Right cardiac atrium (tissue), 5 donors: ENCODE measurements at regions not wholly inside any gene's neighbourhood (a gene's known extent, or its start where the extent isn't known, plus 50 kb on each side); places are given as distances from the start of the nearest gene placed in this dataset.
"Not testable (repeated sequence)": the region's sequence is repeated elsewhere in the genome, so short reads cannot be mapped to it uniquely, and the experiment has no call there.

Experiments
- ATAC-seq, 2 donors: fragments of 200-7000 bp; cut with Tn5 transposase; one replicate each; pipeline versions ENCODE4 v1.8.0 to v1.9.1; 2020; ENCODE audit warnings: moderate library complexity in 2 of 2, mild to moderate bottlenecking in 1 of 2
- DNase-seq, 3 donors: peaks; one replicate each; pipeline ENCODE4 v3.0.0-alpha.2; 2020
- H3K27ac ChIP-seq: one replicate; pipeline ENCODE4 v1.5.1; 2013; ENCODE audit warnings: mild to moderate bottlenecking, low read length, control low read depth, moderate library complexity
- H3K27me3 ChIP-seq: one replicate; pipeline ENCODE4 v1.6.1; 2013; ENCODE audit not compliant: control insufficient read depth, insufficient read depth
- H3K4me1 ChIP-seq: one replicate; pipeline ENCODE4 v1.6.1; 2013; ENCODE audit warnings: low read length; ENCODE audit not compliant: control insufficient read depth, insufficient read depth
- H3K4me3 ChIP-seq: one replicate; pipeline ENCODE4 v1.5.1; 2013; ENCODE audit warnings: low read length, control low read depth
- H3K9me3 ChIP-seq: one replicate; pipeline ENCODE4 v1.6.1; 2013; ENCODE audit warnings: low read length; ENCODE audit not compliant: control insufficient read depth
- WGBS: extraction: QIAGEN DNeasy Blood & Tissue Kit; methylation state at CpG from one replicate; pipeline ENCODE4 v1.1.7; 2013; 5-methylcytosine and 5-hydroxymethylcytosine counted together
- intact Hi-C, 4 donors: fragments of 100-400 bp; cut with DNase I; formaldehyde crosslinking; loops; one replicate each; pipeline versions ENCODE4 v1.11.0 to v1.14.0; 2022 to 2023
- donor health status: healthy with polysubstance abuse.
- donor health status: DM: no; HTN: yes; CAD: no.
- donor health status: DM: no; HTN: no; CAD: no.
- donor health status: DM: no; HTN: yes; CAD: no; lungs with severe emphysema.
- donor health status: DM: yes; HTN: yes; CAD: no.

DNA sequence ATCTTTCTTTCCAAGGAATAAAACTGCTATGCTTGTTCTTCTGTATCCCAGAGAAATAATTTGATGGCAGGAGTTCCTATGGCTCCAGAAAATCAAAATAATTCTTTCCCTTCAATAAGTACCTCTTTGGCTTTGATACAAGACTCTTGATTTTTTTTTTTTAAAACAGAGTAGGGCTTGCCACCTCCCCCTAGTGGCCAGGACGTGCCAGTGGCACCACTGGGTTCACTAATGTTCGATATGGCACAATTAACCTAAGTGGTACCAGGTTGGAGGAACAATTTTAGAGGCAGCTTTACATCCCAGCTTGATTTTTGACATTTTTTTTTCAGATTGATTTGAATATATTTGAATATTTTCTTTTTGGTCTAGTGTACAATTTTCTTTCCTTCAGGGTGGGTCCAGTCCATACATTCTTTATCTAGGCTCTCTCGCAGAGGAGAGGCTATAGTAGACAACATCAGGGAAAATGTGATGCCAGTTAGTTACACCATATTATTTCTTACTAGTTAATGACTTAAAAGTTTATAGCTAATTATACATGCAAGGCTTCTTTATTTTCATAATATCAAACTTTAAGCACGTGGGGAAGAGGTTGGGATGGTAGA lies 330.9 kb downstream of the S1PR1 start:
- Histone ChIP-seq H3K27ac (no peak overlapping the region), H3K27me3 (no peaks in the 10 kb centered on the region), H3K4me3 (no peak overlapping the region), H3K9me3 (no peaks in the 10 kb centered on the region), H3K4me1 (no peaks in the 10 kb centered on the region)
- ATAC-seq (peak in 1 of 2 donors; percentile 49), DNase-seq (peak; percentile 33 to 70 (median 43))
- intact Hi-C loops, result no loop called here
- 54% methylated on average over 4 of the region's 4 CpGs for WGBS

DNA sequence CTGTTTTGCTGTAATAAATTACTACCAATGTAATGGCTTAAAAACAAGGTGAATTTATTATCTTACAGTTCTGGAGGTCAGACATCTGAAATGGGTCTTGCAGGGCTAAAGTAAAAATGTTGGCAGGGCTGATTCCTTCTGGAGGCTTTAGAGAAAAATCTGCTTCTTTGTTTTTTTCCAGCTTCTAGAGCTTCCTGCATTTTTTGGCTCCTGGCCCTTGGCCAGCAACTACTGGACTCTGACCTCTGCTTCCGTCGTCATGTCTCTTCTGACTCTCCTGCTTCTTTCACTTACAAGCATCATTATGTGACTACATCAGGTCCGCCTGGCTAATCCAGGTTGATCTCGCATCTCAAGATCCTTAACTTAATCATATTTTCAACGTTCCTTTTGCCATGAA lies 350.9 kb downstream of the S1PR1 start:
- WGBS, result 40% methylated on average over 5 of the region's 5 CpGs
- intact Hi-C loops, result no loop called here
- Histone ChIP-seq H3K27me3 (no peaks in the 10 kb centered on the region), H3K9me3 (no peaks in the 10 kb centered on the region), H3K4me1 (no peaks in the 10 kb centered on the region), H3K27ac (no peak overlapping the region), H3K4me3 (no peak overlapping the region)
- peak; percentile 81 to 82 for ATAC-seq
- DNase-seq, result peak; percentile 67 to 86 (median 78)

DNA sequence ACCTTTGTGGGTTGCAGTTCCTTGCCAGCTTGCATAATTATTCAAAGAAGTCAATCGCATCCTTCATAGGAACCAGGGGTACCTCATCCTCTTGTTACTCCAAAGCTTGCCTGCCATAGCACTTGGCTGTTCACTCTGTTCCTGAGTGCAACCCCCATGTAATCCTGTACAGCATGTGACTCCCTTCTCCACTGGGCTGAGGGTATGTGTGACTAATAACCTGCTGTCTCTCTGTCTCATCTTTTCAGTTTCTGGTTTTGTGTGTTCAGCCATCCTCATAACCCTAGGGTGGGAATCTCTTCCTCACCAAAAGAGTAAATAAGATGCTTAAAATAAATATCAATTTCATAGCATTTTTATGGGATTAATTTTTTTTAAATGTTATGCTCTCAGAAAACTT lies 351.9 kb downstream of the S1PR1 start:
- Histone ChIP-seq H3K27me3 (no peaks in the 10 kb centered on the region), H3K27ac (no peak overlapping the region), H3K4me1 (no peaks in the 10 kb centered on the region), H3K4me3 (no peak overlapping the region), H3K9me3 (no peaks in the 10 kb centered on the region)
- DNase-seq (no peak), ATAC-seq (no peak)
- intact Hi-C loops, result no loop called here
- WGBS, result 94% methylated on average over 1 of the region's 1 CpG

- Histone ChIP-seq H3K4me3 (no peak overlapping the region), H3K27me3 (no peaks in the 10 kb centered on the region), H3K4me1 (no peaks in the 10 kb centered on the region), H3K9me3 (no peaks in the 10 kb centered on the region), H3K27ac (no peak overlapping the region)
- DNase-seq, result no peak
- no peak for ATAC-seq
- 79% methylated on average over 1 of the region's 1 CpG for WGBS
- intact Hi-C loops, result no loop called here
Observed at GRCh38 chr1:101592845-101593244, 356.0 kb downstream of the S1PR1 start.

DNA sequence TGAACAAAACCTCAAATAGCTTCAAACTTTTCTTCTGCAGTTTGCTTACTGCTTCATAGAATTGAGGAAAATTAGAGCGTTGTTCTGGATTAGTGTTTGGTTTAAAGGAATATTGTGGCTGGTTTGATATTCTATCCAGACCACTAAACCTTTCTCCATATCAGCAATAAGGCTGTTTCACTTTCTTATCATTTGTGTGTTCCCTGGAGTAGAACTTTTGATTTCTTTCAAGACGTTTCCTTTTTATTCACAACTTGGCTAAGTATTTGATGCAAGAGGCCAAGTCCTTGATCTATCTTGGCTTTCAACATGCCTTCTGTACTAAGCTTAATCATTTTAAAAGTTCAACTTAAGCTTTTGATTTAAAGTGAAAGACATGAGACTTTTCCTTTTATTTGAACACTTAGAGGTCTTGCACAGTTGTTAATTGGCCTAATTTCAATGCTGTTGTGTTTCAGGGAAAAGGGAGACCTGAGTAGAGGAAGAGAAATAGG lies 359.1 kb downstream of the S1PR1 start:
- DNase-seq, result no peak
- H3K4me3 ChIP-seq, result no peak overlapping the region
- H3K27ac ChIP-seq, result no peak overlapping the region
- no peaks in the 10 kb centered on the region for H3K4me1 ChIP-seq
- H3K27me3 ChIP-seq, result no peaks in the 10 kb centered on the region
- intact Hi-C loops, result no loop called here
- no peaks in the 10 kb centered on the region for H3K9me3 ChIP-seq
- 24% methylated on average over 2 of the region's 2 CpGs for WGBS
- ATAC-seq, result peak; percentile 26 to 64

GRCh38 chr1:101600615-101601014 lies 363.8 kb downstream of the S1PR1 start:
- 86% methylated on average over 5 of the region's 5 CpGs for WGBS
- H3K4me1 ChIP-seq, H3K4me3 ChIP-seq, H3K27ac ChIP-seq, intact Hi-C loops, DNase-seq, H3K9me3 ChIP-seq, ATAC-seq, H3K27me3 ChIP-seq: not testable (repeated sequence)

- H3K4me3 ChIP-seq, result no peak overlapping the region
- DNase-seq, result no peak
- H3K4me1 ChIP-seq, result no peaks in the 10 kb centered on the region
- intact Hi-C loops, result no loop called here
- WGBS, result 42% methylated on average over 1 of the region's 1 CpG
- no peak for ATAC-seq
- H3K9me3 ChIP-seq, result no peaks in the 10 kb centered on the region
- H3K27ac ChIP-seq, result no peak overlapping the region
- H3K27me3 ChIP-seq, result no peaks in the 10 kb centered on the region
Observed at GRCh38 chr1:101603726-101604125, 366.9 kb downstream of the S1PR1 start.

GRCh38 chr1:101605878-101606277 lies 369.1 kb downstream of the S1PR1 start:
- ATAC-seq, result no peak
- Histone ChIP-seq H3K4me1 (no peaks in the 10 kb centered on the region), H3K9me3 (no peaks in the 10 kb centered on the region), H3K27ac (no peak overlapping the region), H3K4me3 (no peak overlapping the region), H3K27me3 (no peaks in the 10 kb centered on the region)
- DNase-seq, result no peak
- WGBS, result 67% methylated on average over 2 of the region's 2 CpGs
- intact Hi-C loops, result no loop called here

GRCh38 chr1:101613546-101613945 lies 376.7 kb downstream of the S1PR1 start:
- DNase-seq (no peak), ATAC-seq (no peak)
- no peaks in the 10 kb centered on the region for H3K9me3 ChIP-seq
- intact Hi-C loops, result no loop called here
- H3K4me3 ChIP-seq, result no peak overlapping the region
- no peak overlapping the region for H3K27ac ChIP-seq
- no peaks in the 10 kb centered on the region for H3K27me3 ChIP-seq
- H3K4me1 ChIP-seq, result no peaks in the 10 kb centered on the region

GRCh38 chr1:101618900-101619299 lies 377.8 kb downstream of the OLFM3 start:
- H3K27me3 ChIP-seq, result no peaks in the 10 kb centered on the region
- 92% methylated on average over 5 of the region's 5 CpGs for WGBS
- H3K9me3 ChIP-seq, result no peaks in the 10 kb centered on the region
- H3K4me3 ChIP-seq, result no peak overlapping the region
- DNase-seq (no peak), ATAC-seq (no peak)
- H3K27ac ChIP-seq, result no peak overlapping the region
- no peaks in the 10 kb centered on the region for H3K4me1 ChIP-seq
- intact Hi-C loops, result no loop called here

GRCh38 chr1:101632548-101633272 lies 364.0 kb downstream of the OLFM3 start:
- intact Hi-C loops, result no loop called here
- Histone ChIP-seq H3K27ac (no peak overlapping the region), H3K27me3 (no peaks in the 10 kb centered on the region), H3K9me3 (no peaks in the 10 kb centered on the region), H3K4me3 (no peak overlapping the region), H3K4me1 (no peaks in the 10 kb centered on the region)
- no peak for DNase-seq
- ATAC-seq, result no peak
- 55% methylated on average over 5 of the region's 5 CpGs for WGBS
